ENCODE measurements at regions not wholly inside any gene's neighbourhood (a gene's known extent, or its start where the extent isn't known, plus 50 kb on each side); places are given as distances from the start of the nearest gene placed in this dataset.

DNA sequence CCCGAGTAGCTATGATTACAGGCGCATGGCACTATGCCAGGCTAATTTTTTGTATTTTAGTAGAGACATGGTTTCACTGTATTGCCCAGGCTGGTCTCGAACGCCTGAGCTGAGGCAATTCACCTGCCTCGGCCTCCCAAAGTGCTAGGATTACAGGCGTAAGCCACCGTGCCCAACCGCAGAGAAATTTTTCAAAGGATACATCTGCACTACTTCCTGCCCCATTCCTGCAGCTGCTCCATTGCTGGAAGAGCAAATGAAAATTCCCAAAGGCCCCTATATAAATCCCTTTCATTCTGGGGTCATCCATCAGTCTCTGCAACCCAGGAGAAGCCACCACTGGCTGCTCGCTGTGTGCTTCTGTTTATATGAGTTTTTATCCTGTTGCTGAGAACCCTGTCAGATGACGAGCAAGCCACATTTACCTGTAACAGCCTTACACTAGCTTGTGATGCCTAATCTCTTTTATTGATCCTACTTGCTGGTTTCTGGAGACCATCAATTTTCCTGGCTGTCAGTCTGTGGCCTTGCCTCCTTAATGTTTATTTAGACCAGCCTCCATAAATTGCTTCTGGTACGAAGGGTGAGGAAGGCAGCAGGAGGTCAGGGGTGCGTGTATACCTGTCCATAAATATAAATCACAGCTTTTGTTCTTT lies 925.3 kb downstream of the TLE4 start:
- H3K9me3 ChIP-seq (replicated peaks; ENCODE audit: insufficient read depth, low read length) = no peaks in the 10 kb centered on the region
- no peak overlapping the region for H3K27ac ChIP-seq (ENCODE audit: low read length)
- no peaks in the 10 kb centered on the region for H3K36me3 ChIP-seq (replicated peaks; ENCODE audit: insufficient read depth, low read length)
- no peak overlapping the region for H3K4me2 ChIP-seq (ENCODE audit: low read depth, low read length)
- H3K79me2 ChIP-seq (ENCODE audit: low read length) = no peaks in the 10 kb centered on the region
- no peaks in the 10 kb centered on the region for H3K9me2 ChIP-seq (replicated peaks; ENCODE audit: insufficient read depth, low read length)
- no peaks in the 10 kb centered on the region for H3K4me1 ChIP-seq (ENCODE audit: low read length)
- H4K20me1 ChIP-seq (ENCODE audit: insufficient read depth, low read length) = no peaks in the 10 kb centered on the region
- TF ChIP-seq EZH2phosphoT487 (IDR thresholded peaks at IDR 0.05; ENCODE audit: low read length) = no peak
- TF ChIP-seq, protein P1, sequence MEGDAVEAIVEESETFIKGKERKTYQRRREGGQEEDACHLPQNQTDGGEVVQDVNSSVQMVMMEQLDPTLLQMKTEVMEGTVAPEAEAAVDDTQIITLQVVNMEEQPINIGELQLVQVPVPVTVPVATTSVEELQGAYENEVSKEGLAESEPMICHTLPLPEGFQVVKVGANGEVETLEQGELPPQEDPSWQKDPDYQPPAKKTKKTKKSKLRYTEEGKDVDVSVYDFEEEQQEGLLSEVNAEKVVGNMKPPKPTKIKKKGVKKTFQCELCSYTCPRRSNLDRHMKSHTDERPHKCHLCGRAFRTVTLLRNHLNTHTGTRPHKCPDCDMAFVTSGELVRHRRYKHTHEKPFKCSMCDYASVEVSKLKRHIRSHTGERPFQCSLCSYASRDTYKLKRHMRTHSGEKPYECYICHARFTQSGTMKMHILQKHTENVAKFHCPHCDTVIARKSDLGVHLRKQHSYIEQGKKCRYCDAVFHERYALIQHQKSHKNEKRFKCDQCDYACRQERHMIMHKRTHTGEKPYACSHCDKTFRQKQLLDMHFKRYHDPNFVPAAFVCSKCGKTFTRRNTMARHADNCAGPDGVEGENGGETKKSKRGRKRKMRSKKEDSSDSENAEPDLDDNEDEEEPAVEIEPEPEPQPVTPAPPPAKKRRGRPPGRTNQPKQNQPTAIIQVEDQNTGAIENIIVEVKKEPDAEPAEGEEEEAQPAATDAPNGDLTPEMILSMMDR (IDR thresholded peaks at IDR 0.05; ENCODE audit: low read length) = no peak
- no peak for TF ChIP-seq EZH2 (optimal IDR thresholded peaks at IDR 0.05; ENCODE audit: low read depth, low read length)
- H3K4me3 ChIP-seq (ENCODE audit: low read length) = no peak overlapping the region
- H3F3A ChIP-seq (ENCODE audit: insufficient read depth, low read length) = no peaks in the 10 kb centered on the region
- H2AFZ ChIP-seq (ENCODE audit: low read length) = no peak overlapping the region
- H3K9ac ChIP-seq (ENCODE audit: low read length) = no peak overlapping the region
- H3K27me3 ChIP-seq (replicated peaks; ENCODE audit: insufficient read depth, low read length) = no peaks in the 10 kb centered on the region
- no peak for DNase-seq

DNA sequence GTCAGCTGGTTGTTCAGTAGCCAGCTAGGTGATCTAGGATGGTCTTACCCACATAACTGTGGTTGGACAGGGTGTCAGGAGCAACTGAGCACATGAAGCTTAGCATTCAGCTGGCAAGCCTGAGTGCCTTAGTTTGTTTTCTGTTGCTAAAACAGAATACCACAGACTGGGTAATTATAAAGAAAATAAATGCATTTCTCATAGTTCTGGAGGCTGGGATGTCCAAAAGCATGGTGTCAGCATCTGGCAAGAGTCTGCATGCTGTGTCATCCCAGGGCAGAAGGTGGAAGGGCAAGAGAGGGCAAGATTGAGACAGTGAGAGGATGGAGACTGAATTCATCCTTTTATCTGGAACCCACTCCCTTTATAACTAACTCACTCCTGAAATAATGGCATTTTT lies 921.5 kb downstream of the TLE4 start:
- no peaks in the 10 kb centered on the region for H3K27me3 ChIP-seq (replicated peaks; ENCODE audit: insufficient read depth, low read length)
- H3K4me3 ChIP-seq (ENCODE audit: low read length) = no peak overlapping the region
- H3K4me1 ChIP-seq (ENCODE audit: low read length) = no peaks in the 10 kb centered on the region
- H3K36me3 ChIP-seq (replicated peaks; ENCODE audit: insufficient read depth, low read length) = no peaks in the 10 kb centered on the region
- H2AFZ ChIP-seq (ENCODE audit: low read length) = no peak overlapping the region
- no peak for DNase-seq
- TF ChIP-seq, protein P1 (IDR thresholded peaks at IDR 0.05; ENCODE audit: low read length) = no peak
- TF ChIP-seq EZH2 (optimal IDR thresholded peaks at IDR 0.05; ENCODE audit: low read depth, low read length) (no peak), EZH2phosphoT487 (IDR thresholded peaks at IDR 0.05; ENCODE audit: low read length) (no peak)
- no peaks in the 10 kb centered on the region for H4K20me1 ChIP-seq (ENCODE audit: insufficient read depth, low read length)
- H3K9me3 ChIP-seq (replicated peaks; ENCODE audit: insufficient read depth, low read length) = no peaks in the 10 kb centered on the region
- H3K79me2 ChIP-seq (ENCODE audit: low read length) = no peaks in the 10 kb centered on the region
- H3F3A ChIP-seq (ENCODE audit: insufficient read depth, low read length) = no peaks in the 10 kb centered on the region
- no peaks in the 10 kb centered on the region for H3K9me2 ChIP-seq (replicated peaks; ENCODE audit: insufficient read depth, low read length)
- H3K9ac ChIP-seq (ENCODE audit: low read length) = no peak overlapping the region
- H3K4me2 ChIP-seq (ENCODE audit: low read depth, low read length) = no peak overlapping the region
- H3K27ac ChIP-seq (ENCODE audit: low read length) = no peak overlapping the region

GRCh38 chr9:80492221-80492620 lies 920.5 kb downstream of the TLE4 start:
- H3K4me3 ChIP-seq (ENCODE audit: low read length) = no peak overlapping the region

More at GRCh38 chr9:80492221-80492620, 920.5 kb downstream of the TLE4 start:
- no peaks in the 10 kb centered on the region for H3K36me3 ChIP-seq (replicated peaks; ENCODE audit: insufficient read depth, low read length)
- no peak overlapping the region for H3K4me2 ChIP-seq (ENCODE audit: low read depth, low read length)
- H3K4me1 ChIP-seq (ENCODE audit: low read length) = no peaks in the 10 kb centered on the region
- no peak overlapping the region for H3K27ac ChIP-seq (ENCODE audit: low read length)
- H3K9me3 ChIP-seq (replicated peaks; ENCODE audit: insufficient read depth, low read length) = no peaks in the 10 kb centered on the region
- DNase-seq = no peak
- H3K9me2 ChIP-seq (replicated peaks; ENCODE audit: insufficient read depth, low read length) = no peaks in the 10 kb centered on the region
- TF ChIP-seq EZH2phosphoT487 (IDR thresholded peaks at IDR 0.05; ENCODE audit: low read length) (no peak), EZH2 (optimal IDR thresholded peaks at IDR 0.05; ENCODE audit: low read depth, low read length) (no peak)
- TF ChIP-seq, protein P1 (IDR thresholded peaks at IDR 0.05; ENCODE audit: low read length) = no peak
- no peak overlapping the region for H3K9ac ChIP-seq (ENCODE audit: low read length)
- no peak overlapping the region for H2AFZ ChIP-seq (ENCODE audit: low read length)
- no peaks in the 10 kb centered on the region for H4K20me1 ChIP-seq (ENCODE audit: insufficient read depth, low read length)
- no peaks in the 10 kb centered on the region for H3K79me2 ChIP-seq (ENCODE audit: low read length)
- no peaks in the 10 kb centered on the region for H3F3A ChIP-seq (ENCODE audit: insufficient read depth, low read length)
- H3K27me3 ChIP-seq (replicated peaks; ENCODE audit: insufficient read depth, low read length) = no peaks in the 10 kb centered on the region
